ENCODE measurements at regions not wholly inside any gene's neighbourhood (a gene's known extent, or its start where the extent isn't known, plus 50 kb on each side); places are given as distances from the start of the nearest gene placed in this dataset.

GRCh38 chr13:26861941-26862340, 101.4 kb upstream of the GPR12 start:
- Histone ChIP-seq H3K18ac (ENCODE audit: low read depth in 1 of 2, low read length in 2 of 2) (no peak overlapping the region), H3K9me3 (ENCODE audit: control insufficient read depth, low read length) (no peaks in the 10 kb centered on the region), H2BK15ac (ENCODE audit: low read depth, poor library complexity, severe bottlenecking) (no peak overlapping the region), H3K4ac (ENCODE audit: low read depth in 1 of 2, low read length in 2 of 2) (no peak overlapping the region), H3K4me1 (ENCODE audit: control insufficient read depth, insufficient read depth, low read depth, low read length) (no peaks in the 10 kb centered on the region), H3K4me2 (ENCODE audit: low read length, poor library complexity, severe bottlenecking) (no peak overlapping the region), H4K91ac (ENCODE audit: low read length) (no peak overlapping the region), H3K27me3 (ENCODE audit: control insufficient read depth in 1 of 2, insufficient read depth in 1 of 2, low read length in 2 of 2) (no peaks in the 10 kb centered on the region), H3K79me1 (replicated peaks; ENCODE audit: low read length, poor library complexity, severe bottlenecking) (no peaks in the 10 kb centered on the region), H2AFZ (ENCODE audit: low read depth, low read length) (no peak overlapping the region), H3K36me3 (ENCODE audit: control insufficient read depth in 1 of 2, insufficient read depth in 2 of 2, low read depth in 1 of 2, low read length in 2 of 2) (no peaks in the 10 kb centered on the region), H3K23ac (ENCODE audit: low read length in 2 of 2) (no peak overlapping the region), H2BK12ac (ENCODE audit: low read length in 2 of 2) (no peak overlapping the region), H2AK5ac (ENCODE audit: low read length, severe bottlenecking) (no peak overlapping the region), H3K14ac (ENCODE audit: low read length in 2 of 2) (no peak overlapping the region), H4K8ac (ENCODE audit: low read length) (no peak overlapping the region), H2BK120ac (ENCODE audit: low read depth, low read length) (no peak overlapping the region), H3K9ac (ENCODE audit: low read length) (no peak overlapping the region), H2BK5ac (ENCODE audit: low read depth, low read length, poor library complexity, severe bottlenecking) (no peak overlapping the region), H3K4me3 (ENCODE audit: insufficient read depth in 1 of 2, low read depth in 1 of 2, low read length in 2 of 2) (no peak overlapping the region), H3K27ac (ENCODE audit: low read length, poor library complexity, severe bottlenecking) (no peak overlapping the region)
- no peak for DNase-seq
- 43% methylated on average over 2 of the region's 2 CpGs for WGBS

DNA sequence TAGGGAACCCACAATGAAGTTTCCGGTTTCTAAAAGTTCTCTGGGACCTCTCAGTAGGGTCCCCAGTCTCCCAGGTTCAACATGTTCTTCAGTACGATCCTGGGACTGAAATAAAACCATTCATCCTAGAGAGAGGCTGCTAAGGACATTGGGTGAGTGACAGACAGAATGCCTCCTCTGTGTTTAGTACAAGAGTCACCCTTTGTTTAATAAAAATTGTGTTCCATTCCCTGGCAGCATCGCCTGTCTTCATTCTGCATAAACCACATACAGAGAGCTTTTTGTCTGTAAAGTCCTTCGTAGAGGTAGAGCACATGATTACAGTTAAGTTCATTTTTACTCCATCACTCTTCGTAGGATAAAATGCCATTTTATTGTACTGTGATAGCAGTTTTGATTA, 95.3 kb upstream of the GPR12 start:
- H2BK120ac ChIP-seq (ENCODE audit: low read depth, low read length): no peak overlapping the region
- no peak overlapping the region for H4K8ac ChIP-seq (ENCODE audit: low read length)
- WGBS: 55% methylated on average over 2 of the region's 5 CpGs
- H2BK12ac ChIP-seq (ENCODE audit: low read length in 2 of 2): no peak overlapping the region
- no peaks in the 10 kb centered on the region for H3K79me1 ChIP-seq (replicated peaks; ENCODE audit: low read length, poor library complexity, severe bottlenecking)
- no peak overlapping the region for H3K4me2 ChIP-seq (ENCODE audit: low read length, poor library complexity, severe bottlenecking)
- no peak overlapping the region for H2BK5ac ChIP-seq (ENCODE audit: low read depth, low read length, poor library complexity, severe bottlenecking)
- H3K14ac ChIP-seq (ENCODE audit: low read length in 2 of 2): no peak overlapping the region
- H3K9me3 ChIP-seq (ENCODE audit: control insufficient read depth, low read length): no peaks in the 10 kb centered on the region
- H3K27ac ChIP-seq (ENCODE audit: low read length, poor library complexity, severe bottlenecking): no peak overlapping the region
- H3K36me3 ChIP-seq (ENCODE audit: control insufficient read depth in 1 of 2, insufficient read depth in 2 of 2, low read depth in 1 of 2, low read length in 2 of 2): no peaks in the 10 kb centered on the region
- H2AK5ac ChIP-seq (ENCODE audit: low read length, severe bottlenecking): no peak overlapping the region
- H2AFZ ChIP-seq (ENCODE audit: low read depth, low read length): no peak overlapping the region
- DNase-seq: no peak
- H3K9ac ChIP-seq (ENCODE audit: low read length): no peak overlapping the region
- peaks cover 0 to 23% of the 10 kb centered on the region in 2 experiments for H3K27me3 ChIP-seq (ENCODE audit: control insufficient read depth in 1 of 2, insufficient read depth in 1 of 2, low read length in 2 of 2)
- H2BK15ac ChIP-seq (ENCODE audit: low read depth, poor library complexity, severe bottlenecking): no peak overlapping the region
- H3K18ac ChIP-seq (ENCODE audit: low read depth in 1 of 2, low read length in 2 of 2): no peak overlapping the region
- no peak overlapping the region for H3K4me3 ChIP-seq (ENCODE audit: insufficient read depth in 1 of 2, low read depth in 1 of 2, low read length in 2 of 2)
- no peak overlapping the region for H3K4ac ChIP-seq (ENCODE audit: low read depth in 1 of 2, low read length in 2 of 2)
- no peaks in the 10 kb centered on the region for H3K4me1 ChIP-seq (ENCODE audit: control insufficient read depth, insufficient read depth, low read depth, low read length)
- no peak overlapping the region for H4K91ac ChIP-seq (ENCODE audit: low read length)
- no peak overlapping the region for H3K23ac ChIP-seq (ENCODE audit: low read length in 2 of 2)

- H4K91ac ChIP-seq (ENCODE audit: low read length): no peak overlapping the region
- H3K79me1 ChIP-seq (replicated peaks; ENCODE audit: low read length, poor library complexity, severe bottlenecking): no peaks in the 10 kb centered on the region
- no peak overlapping the region for H2AFZ ChIP-seq (ENCODE audit: low read depth, low read length)
- no peak overlapping the region for H4K8ac ChIP-seq (ENCODE audit: low read length)
- no peak overlapping the region for H3K4me3 ChIP-seq (ENCODE audit: insufficient read depth in 1 of 2, low read depth in 1 of 2, low read length in 2 of 2)
- no peak overlapping the region for H2AK5ac ChIP-seq (ENCODE audit: low read length, severe bottlenecking)
- H3K4me2 ChIP-seq (ENCODE audit: low read length, poor library complexity, severe bottlenecking): no peak overlapping the region
- H3K14ac ChIP-seq (ENCODE audit: low read length in 2 of 2): no peak overlapping the region
- H3K23ac ChIP-seq (ENCODE audit: low read length in 2 of 2): no peak overlapping the region
- H3K27ac ChIP-seq (ENCODE audit: low read length, poor library complexity, severe bottlenecking): no peak overlapping the region
- H3K27me3 ChIP-seq (ENCODE audit: control insufficient read depth in 1 of 2, insufficient read depth in 1 of 2, low read length in 2 of 2): peaks cover 0 to 23% of the 10 kb centered on the region in 2 experiments
- H2BK15ac ChIP-seq (ENCODE audit: low read depth, poor library complexity, severe bottlenecking): no peak overlapping the region
- no peak overlapping the region for H3K18ac ChIP-seq (ENCODE audit: low read depth in 1 of 2, low read length in 2 of 2)
- WGBS: 78% methylated on average over 3 of the region's 3 CpGs
- H3K4ac ChIP-seq (ENCODE audit: low read depth in 1 of 2, low read length in 2 of 2): no peak overlapping the region
- H3K36me3 ChIP-seq (ENCODE audit: control insufficient read depth in 1 of 2, insufficient read depth in 2 of 2, low read depth in 1 of 2, low read length in 2 of 2): no peaks in the 10 kb centered on the region
- no peaks in the 10 kb centered on the region for H3K4me1 ChIP-seq (ENCODE audit: control insufficient read depth, insufficient read depth, low read depth, low read length)
- DNase-seq: no peak
- no peak overlapping the region for H2BK120ac ChIP-seq (ENCODE audit: low read depth, low read length)
- H3K9ac ChIP-seq (ENCODE audit: low read length): no peak overlapping the region
- H2BK12ac ChIP-seq (ENCODE audit: low read length in 2 of 2): no peak overlapping the region
- no peak overlapping the region for H2BK5ac ChIP-seq (ENCODE audit: low read depth, low read length, poor library complexity, severe bottlenecking)
- H3K9me3 ChIP-seq (ENCODE audit: control insufficient read depth, low read length): no peaks in the 10 kb centered on the region
Measured at GRCh38 chr13:26855071-26855470, 94.5 kb upstream of the GPR12 start.

GRCh38 chr13:26853323-26853722, 92.7 kb upstream of the GPR12 start:
- no peak overlapping the region for H2BK15ac ChIP-seq (ENCODE audit: low read depth, poor library complexity, severe bottlenecking)
- no peak overlapping the region for H4K8ac ChIP-seq (ENCODE audit: low read length)
- no peaks in the 10 kb centered on the region for H3K9me3 ChIP-seq (ENCODE audit: control insufficient read depth, low read length)
- no peak overlapping the region for H4K91ac ChIP-seq (ENCODE audit: low read length)
- H3K27me3 ChIP-seq (ENCODE audit: control insufficient read depth in 1 of 2, insufficient read depth in 1 of 2, low read length in 2 of 2): peaks cover 0 to 28% of the 10 kb centered on the region in 2 experiments
- no peaks in the 10 kb centered on the region for H3K4me1 ChIP-seq (ENCODE audit: control insufficient read depth, insufficient read depth, low read depth, low read length)
- no peak for DNase-seq
- no peak overlapping the region for H2AK5ac ChIP-seq (ENCODE audit: low read length, severe bottlenecking)
- no peak overlapping the region for H3K18ac ChIP-seq (ENCODE audit: low read depth in 1 of 2, low read length in 2 of 2)
- H3K4me3 ChIP-seq (ENCODE audit: insufficient read depth in 1 of 2, low read depth in 1 of 2, low read length in 2 of 2): no peak overlapping the region
- H3K4me2 ChIP-seq (ENCODE audit: low read length, poor library complexity, severe bottlenecking): no peak overlapping the region
- H3K23ac ChIP-seq (ENCODE audit: low read length in 2 of 2): no peak overlapping the region
- no peak overlapping the region for H3K9ac ChIP-seq (ENCODE audit: low read length)
- WGBS: 22% methylated on average over 1 of the region's 2 CpGs
- H3K4ac ChIP-seq (ENCODE audit: low read depth in 1 of 2, low read length in 2 of 2): no peak overlapping the region
- no peaks in the 10 kb centered on the region for H3K36me3 ChIP-seq (ENCODE audit: control insufficient read depth in 1 of 2, insufficient read depth in 2 of 2, low read depth in 1 of 2, low read length in 2 of 2)
- H3K27ac ChIP-seq (ENCODE audit: low read length, poor library complexity, severe bottlenecking): no peak overlapping the region
- H2BK120ac ChIP-seq (ENCODE audit: low read depth, low read length): no peak overlapping the region
- H3K14ac ChIP-seq (ENCODE audit: low read length in 2 of 2): no peak overlapping the region
- H2BK5ac ChIP-seq (ENCODE audit: low read depth, low read length, poor library complexity, severe bottlenecking): no peak overlapping the region
- no peak overlapping the region for H2AFZ ChIP-seq (ENCODE audit: low read depth, low read length)
- no peaks in the 10 kb centered on the region for H3K79me1 ChIP-seq (replicated peaks; ENCODE audit: low read length, poor library complexity, severe bottlenecking)
- no peak overlapping the region for H2BK12ac ChIP-seq (ENCODE audit: low read length in 2 of 2)
